Cardiac fibroblast (primary cell): ENCODE measurements at regions not wholly inside any gene's neighbourhood (a gene's known extent, or its start where the extent isn't known, plus 50 kb on each side); places are given as distances from the start of the nearest gene placed in this dataset.

Experiments used
- DNase-seq, 2 donors: peaks; one replicate each; pipeline versions ENCODE4 v3.0.0 to v3.0.0-alpha.2; 2010; ENCODE audit warnings: low read depth in 2 of 2
- H3K4me3 ChIP-seq, 2 donors: replicated peaks in 1 of 2; 1 replicate in 1 of 2; 2 replicates in 1 of 2; pipeline ENCODE4 v1.5.1; 2011; ENCODE audit warnings: low read depth in 2 of 2, low read length in 2 of 2, mild to moderate bottlenecking in 2 of 2, moderate library complexity in 1 of 2
- CTCF ChIP-seq: IDR thresholded peaks from one replicate; pipeline ENCODE4 v1.5.1; 2011; ENCODE audit warnings: low read depth, mild to moderate bottlenecking, low read length, inconsistent platforms

- no peak for DNase-seq
- TF ChIP-seq CTCF = no peak
- no peak overlapping the region for H3K4me3 ChIP-seq
These were observed 491.2 kb downstream of the PYDC2 start for GRCh38 chr3:191952186-191952585.

GRCh38 chr3:191952609-191953008 lies 491.6 kb downstream of the PYDC2 start:
- H3K4me3 ChIP-seq = no peak overlapping the region
- TF ChIP-seq CTCF = no peak
- DNase-seq = no peak

- TF ChIP-seq CTCF = no peak
- DNase-seq = no peak
- H3K4me3 ChIP-seq = no peak overlapping the region
These were observed 498.2 kb downstream of the PYDC2 start for GRCh38 chr3:191958980-191959671.

- no peak for TF ChIP-seq CTCF
- no peak for DNase-seq
- no peak overlapping the region for H3K4me3 ChIP-seq
These were observed 499.0 kb downstream of the PYDC2 start for GRCh38 chr3:191959876-191960413.

GRCh38 chr3:191961022-191961421 lies 500.1 kb downstream of the PYDC2 start:
- H3K4me3 ChIP-seq = no peak overlapping the region
- no peak for TF ChIP-seq CTCF
- no peak for DNase-seq

GRCh38 chr3:191961529-191961928 lies 500.6 kb downstream of the PYDC2 start:
- H3K4me3 ChIP-seq = no peak overlapping the region
- DNase-seq = no peak
- TF ChIP-seq CTCF = no peak

- no peak for TF ChIP-seq CTCF
- H3K4me3 ChIP-seq = no peak overlapping the region
- DNase-seq = no peak
These were observed 501.4 kb downstream of the PYDC2 start for GRCh38 chr3:191962324-191962723.
